MM.1S (cell line): ENCODE measurements at regions not wholly inside any gene's neighbourhood (a gene's known extent, or its start where the extent isn't known, plus 50 kb on each side); places are given as distances from the start of the nearest gene placed in this dataset.
"Not testable (repeated sequence)": the region's sequence is repeated elsewhere in the genome, so short reads cannot be mapped to it uniquely, and the experiment has no call there.

Experiments used
- CTCF ChIP-seq: fragments of 300-600 bp; sonication (generic); IDR thresholded peaks from 2 replicates; pipeline ENCODE4 v1.5.1; 2016; ENCODE audit warnings: antibody characterized with exemption, low read length, mixed read lengths
- EZH2 ChIP-seq: fragments of 300-600 bp; sonication (generic); optimal IDR thresholded peaks from 2 replicates; pipeline ENCODE3; 2017; ENCODE audit warnings: low read depth, mild to moderate bottlenecking, antibody characterized with exemption, low read length, mixed read lengths
- EZH2phosphoT487 ChIP-seq: fragments of 300-600 bp; sonication (generic); IDR thresholded peaks from 2 replicates; pipeline ENCODE4 v1.6.1; 2018; ENCODE audit warnings: antibody characterized with exemption, low read length

GRCh38 chr2:89198026-89198425, 506.6 kb downstream of the RPIA start:
- TF ChIP-seq CTCF, EZH2, EZH2phosphoT487: not testable (repeated sequence)
